ENCODE measurements at regions not wholly inside any gene's neighbourhood (a gene's known extent, or its start where the extent isn't known, plus 50 kb on each side); places are given as distances from the start of the nearest gene placed in this dataset.
"Not testable (repeated sequence)": the region's sequence is repeated elsewhere in the genome, so short reads cannot be mapped to it uniquely, and the experiment has no call there.

DNA sequence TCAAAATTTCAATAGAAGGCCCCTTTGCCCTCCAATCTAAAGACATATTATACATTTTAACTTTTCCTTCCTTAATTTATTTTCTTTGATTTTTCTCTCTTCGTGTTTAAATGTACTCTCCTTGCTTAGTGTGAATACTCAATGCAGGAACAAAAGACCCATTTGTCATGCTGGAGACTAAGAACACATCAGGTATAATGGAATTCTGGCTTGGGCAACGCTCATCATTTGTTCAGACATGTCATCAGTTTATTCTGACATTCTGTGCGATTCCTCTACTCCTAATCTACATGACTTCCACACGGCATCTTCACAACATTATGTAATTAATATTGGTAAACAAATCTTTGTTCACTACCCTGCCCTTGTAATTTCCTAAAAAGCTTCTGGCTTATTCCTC lies 136.6 kb upstream of the LRRN1 start:
- Mint-ChIP-seq H3K9me3 (ENCODE audit: unreplicated experiment) (peaks cover 21% of the 10 kb centered on the region), H3K27ac (ENCODE audit: unreplicated experiment) (no peak overlapping the region), H3K36me3 (ENCODE audit: unreplicated experiment) (no peaks in the 10 kb centered on the region), H3K4me3 (ENCODE audit: unreplicated experiment) (no peak overlapping the region), H3K27me3 (ENCODE audit: unreplicated experiment) (no peaks in the 10 kb centered on the region), H3K4me1 (ENCODE audit: unreplicated experiment) (no peaks in the 10 kb centered on the region)
- TF ChIP-seq, protein P1, sequence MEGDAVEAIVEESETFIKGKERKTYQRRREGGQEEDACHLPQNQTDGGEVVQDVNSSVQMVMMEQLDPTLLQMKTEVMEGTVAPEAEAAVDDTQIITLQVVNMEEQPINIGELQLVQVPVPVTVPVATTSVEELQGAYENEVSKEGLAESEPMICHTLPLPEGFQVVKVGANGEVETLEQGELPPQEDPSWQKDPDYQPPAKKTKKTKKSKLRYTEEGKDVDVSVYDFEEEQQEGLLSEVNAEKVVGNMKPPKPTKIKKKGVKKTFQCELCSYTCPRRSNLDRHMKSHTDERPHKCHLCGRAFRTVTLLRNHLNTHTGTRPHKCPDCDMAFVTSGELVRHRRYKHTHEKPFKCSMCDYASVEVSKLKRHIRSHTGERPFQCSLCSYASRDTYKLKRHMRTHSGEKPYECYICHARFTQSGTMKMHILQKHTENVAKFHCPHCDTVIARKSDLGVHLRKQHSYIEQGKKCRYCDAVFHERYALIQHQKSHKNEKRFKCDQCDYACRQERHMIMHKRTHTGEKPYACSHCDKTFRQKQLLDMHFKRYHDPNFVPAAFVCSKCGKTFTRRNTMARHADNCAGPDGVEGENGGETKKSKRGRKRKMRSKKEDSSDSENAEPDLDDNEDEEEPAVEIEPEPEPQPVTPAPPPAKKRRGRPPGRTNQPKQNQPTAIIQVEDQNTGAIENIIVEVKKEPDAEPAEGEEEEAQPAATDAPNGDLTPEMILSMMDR (IDR thresholded peaks at IDR 0.05): no peak
- DNase-seq (ENCODE audit: extremely low spot score, unreplicated experiment): no peak

DNA sequence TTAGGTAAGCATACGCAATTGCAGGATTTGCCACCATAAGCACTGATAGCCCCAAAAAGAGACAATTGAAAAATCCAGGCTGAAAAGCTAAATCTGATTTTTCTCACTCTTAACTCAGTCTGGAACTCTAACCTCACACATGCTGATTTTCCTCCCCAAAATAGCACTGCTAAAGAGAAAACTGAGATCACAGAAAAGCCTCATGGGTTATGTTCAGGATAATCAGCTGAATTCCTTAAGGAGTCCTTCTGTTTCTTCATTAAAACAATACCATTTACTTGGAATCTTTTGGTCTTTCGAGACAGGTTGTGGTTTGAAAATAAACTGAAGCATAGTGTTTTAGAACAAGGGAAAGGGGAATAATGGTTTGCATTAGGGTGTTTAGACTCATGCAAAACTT lies 144.3 kb upstream of the LRRN1 start:
- H3K36me3 Mint-ChIP-seq (ENCODE audit: unreplicated experiment): no peaks in the 10 kb centered on the region
- H3K4me3 Mint-ChIP-seq (ENCODE audit: unreplicated experiment): no peak overlapping the region
- TF ChIP-seq, protein P1 (IDR thresholded peaks at IDR 0.05): no peak
- peaks cover 7% of the 10 kb centered on the region for H3K9me3 Mint-ChIP-seq (ENCODE audit: unreplicated experiment)
- H3K27ac Mint-ChIP-seq (ENCODE audit: unreplicated experiment): no peak overlapping the region
- DNase-seq (ENCODE audit: extremely low spot score, unreplicated experiment): no peak
- H3K27me3 Mint-ChIP-seq (ENCODE audit: unreplicated experiment): no peaks in the 10 kb centered on the region
- no peaks in the 10 kb centered on the region for H3K4me1 Mint-ChIP-seq (ENCODE audit: unreplicated experiment)

DNA sequence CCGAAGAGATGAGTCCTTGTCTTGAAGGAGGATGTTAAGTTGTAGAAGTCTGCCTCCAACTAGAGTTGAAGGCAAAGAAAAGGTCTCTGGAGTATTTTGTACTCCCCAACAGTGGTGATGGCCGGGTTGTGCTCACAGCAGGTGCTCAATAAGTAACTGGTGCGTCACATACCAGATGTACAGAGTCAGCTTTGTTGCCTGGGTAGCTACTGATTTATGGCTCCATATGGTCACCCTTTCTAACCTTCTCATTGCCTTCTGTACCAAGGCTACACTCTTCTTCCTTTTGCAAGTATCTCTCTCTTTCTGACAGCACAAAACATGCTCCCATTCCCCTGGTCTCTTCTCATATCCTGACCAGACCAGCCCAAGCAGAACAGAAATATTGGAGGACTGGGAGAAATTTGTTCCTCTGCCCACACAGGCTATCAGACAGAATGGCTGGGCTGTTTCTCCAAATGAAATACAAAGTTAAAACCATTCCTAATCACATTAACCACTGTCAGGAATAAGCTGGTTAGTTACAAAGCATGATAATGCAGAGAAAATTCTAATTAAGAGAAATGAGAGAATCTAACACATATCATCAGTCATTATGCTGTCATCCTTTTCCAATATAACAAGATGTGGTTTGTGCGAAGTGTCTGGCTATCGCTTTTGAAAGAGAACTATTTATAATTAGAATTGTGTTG lies 150.1 kb upstream of the LRRN1 start:
- H3K9me3 Mint-ChIP-seq (ENCODE audit: unreplicated experiment): no peaks in the 10 kb centered on the region

DNA sequence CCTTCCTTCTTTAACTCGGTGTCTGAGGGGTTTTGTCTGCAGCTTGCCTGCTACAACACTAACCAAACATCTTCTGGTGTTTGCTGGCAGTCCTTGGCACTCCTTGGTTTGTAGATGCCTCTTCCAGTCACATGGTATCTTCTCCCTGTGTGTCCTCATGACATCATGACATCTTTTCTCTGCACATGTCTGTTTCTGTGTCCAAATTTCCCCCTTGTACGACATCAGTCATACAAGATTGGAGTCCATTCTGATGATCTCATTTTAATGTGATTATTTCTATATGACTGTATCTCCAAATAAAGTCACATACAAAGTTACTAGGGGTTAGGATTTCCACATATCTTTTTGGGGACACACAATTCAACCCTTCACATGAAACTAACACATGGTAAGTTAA lies 152.3 kb upstream of the LRRN1 start:
- no peaks in the 10 kb centered on the region for H3K4me1 Mint-ChIP-seq (ENCODE audit: unreplicated experiment)
- no peak overlapping the region for H3K27ac Mint-ChIP-seq (ENCODE audit: unreplicated experiment)
- no peaks in the 10 kb centered on the region for H3K9me3 Mint-ChIP-seq (ENCODE audit: unreplicated experiment)
- TF ChIP-seq, protein P1 (IDR thresholded peaks at IDR 0.05): no peak
- DNase-seq (ENCODE audit: extremely low spot score, unreplicated experiment): no peak
- H3K27me3 Mint-ChIP-seq (ENCODE audit: unreplicated experiment): no peaks in the 10 kb centered on the region
- H3K36me3 Mint-ChIP-seq (ENCODE audit: unreplicated experiment): no peaks in the 10 kb centered on the region
- no peak overlapping the region for H3K4me3 Mint-ChIP-seq (ENCODE audit: unreplicated experiment)

More for the DNA sequence above, 150.1 kb upstream of the LRRN1 start:
- no peak overlapping the region for H3K27ac Mint-ChIP-seq (ENCODE audit: unreplicated experiment)
- no peaks in the 10 kb centered on the region for H3K4me1 Mint-ChIP-seq (ENCODE audit: unreplicated experiment)
- no peak overlapping the region for H3K4me3 Mint-ChIP-seq (ENCODE audit: unreplicated experiment)
- no peaks in the 10 kb centered on the region for H3K36me3 Mint-ChIP-seq (ENCODE audit: unreplicated experiment)
- H3K27me3 Mint-ChIP-seq (ENCODE audit: unreplicated experiment): no peaks in the 10 kb centered on the region
- DNase-seq (ENCODE audit: extremely low spot score, unreplicated experiment): no peak
- TF ChIP-seq, protein P1 (IDR thresholded peaks at IDR 0.05): no peak

DNA sequence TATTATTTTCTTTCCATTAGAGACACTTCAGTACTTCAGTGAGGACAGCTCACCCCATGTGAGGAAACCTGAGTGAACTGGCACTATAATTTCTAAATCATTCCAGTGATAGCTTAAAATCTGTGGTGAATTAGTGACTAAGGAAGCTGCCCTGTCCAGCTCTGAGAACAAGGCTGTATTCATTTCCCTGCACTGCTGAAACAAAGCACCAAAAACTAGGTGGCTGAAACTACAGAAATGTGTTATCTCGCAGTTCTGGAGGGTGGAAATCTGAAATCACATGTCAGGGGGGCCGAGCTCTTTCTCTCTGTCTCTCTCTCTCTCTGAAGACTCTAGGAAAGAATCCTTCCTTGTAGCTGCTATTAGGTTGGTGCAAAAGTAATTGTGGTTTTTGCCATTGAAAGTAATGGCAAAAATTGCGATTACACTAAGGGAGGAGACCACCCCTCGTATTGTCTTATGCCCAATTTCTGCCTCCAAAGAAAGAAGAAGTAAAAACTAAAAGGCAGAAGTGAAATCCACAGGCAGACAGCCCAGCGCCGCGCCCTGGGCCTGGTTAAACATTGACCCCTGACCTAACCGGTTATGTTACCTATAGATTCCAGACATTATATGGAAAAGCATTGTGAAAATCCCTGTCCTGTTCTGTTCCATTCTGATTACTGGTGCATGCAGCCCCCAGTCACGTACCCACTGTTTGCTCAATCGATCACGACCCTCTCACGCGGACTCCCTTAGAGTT lies 153.0 kb upstream of the LRRN1 start:
- not testable (repeated sequence) for H3K4me3 Mint-ChIP-seq (ENCODE audit: unreplicated experiment); H3K4me1 Mint-ChIP-seq (ENCODE audit: unreplicated experiment); H3K36me3 Mint-ChIP-seq (ENCODE audit: unreplicated experiment); H3K27ac Mint-ChIP-seq (ENCODE audit: unreplicated experiment); H3K27me3 Mint-ChIP-seq (ENCODE audit: unreplicated experiment); DNase-seq (ENCODE audit: extremely low spot score, unreplicated experiment); H3K9me3 Mint-ChIP-seq (ENCODE audit: unreplicated experiment)
